A549 (cell line): ENCODE measurements at regions not wholly inside any gene's neighbourhood (a gene's known extent, or its start where the extent isn't known, plus 50 kb on each side); places are given as distances from the start of the nearest gene placed in this dataset.

Source experiments
- CHD4 ChIP-seq: fragments of 200-600 bp; sonication (generic); IDR thresholded peaks from 2 replicates; pipeline ENCODE4 v1.6.1; 2016; ENCODE audit warnings: antibody characterized with exemption, mild to moderate bottlenecking, borderline replicate concordance
- EP300 ChIP-seq, 2 experiments: fragments of >200 bp; sonication (Bioruptor Twin); formaldehyde crosslinking; IDR thresholded peaks; 2 replicates in 1 of 2; 3 replicates in 1 of 2; pipeline ENCODE4 v1.6.1; 2016 to 2017
- POLR2A ChIP-seq: IDR thresholded peaks from 2 replicates; pipeline ENCODE4 v1.6.1; 2012; ENCODE audit warnings: mild to moderate bottlenecking, low read length

DNA sequence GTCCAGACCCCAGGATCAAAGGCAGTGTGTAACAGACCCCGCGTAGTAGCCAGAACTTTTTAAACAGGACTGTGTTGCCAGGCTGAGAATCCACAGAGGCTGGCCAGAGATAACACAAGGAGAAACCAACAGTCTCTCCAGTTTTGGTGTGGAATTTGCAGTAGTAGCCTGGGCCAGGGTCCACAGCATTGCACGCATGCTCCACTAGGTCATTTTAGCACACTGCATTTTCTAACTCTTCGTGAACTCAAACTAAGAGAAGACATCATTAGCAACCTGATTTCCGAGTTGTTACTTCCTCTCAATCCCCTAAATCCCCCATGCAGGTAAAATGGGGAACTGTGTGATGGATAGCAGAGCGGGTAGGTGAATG lies 119.6 kb downstream of the BOD1 start:
- TF ChIP-seq EP300 (IDR thresholded peaks at IDR 0.05) (no peak), POLR2A (no peak), CHD4 (no peak)
